ENCODE measurements at regions not wholly inside any gene's neighbourhood (a gene's known extent, or its start where the extent isn't known, plus 50 kb on each side); places are given as distances from the start of the nearest gene placed in this dataset.

GRCh38 chr13:44887515-44887914, 101.8 kb downstream of the NUFIP1 start:
- Histone ChIP-seq H3K27ac (ENCODE audit: extremely low read depth, low read depth, low read length) (no peak overlapping the region), H3K27me3 (ENCODE audit: control insufficient read depth in 2 of 2, insufficient read depth in 2 of 2, low read length in 2 of 2) (peaks cover 0 to 4% of the 10 kb centered on the region in 2 experiments; a peak in 1 of 5 replicates), H3K4me2 (ENCODE audit: insufficient read depth, low read length) (no peak overlapping the region; the same call in 1 of the 2 replicates), H3K9ac (ENCODE audit: insufficient read depth in 1 of 2, low read depth in 2 of 2, low read length in 2 of 2) (no peak overlapping the region), H3K79me2 (ENCODE audit: control insufficient read depth, insufficient read depth, low read length) (no peaks in the 10 kb centered on the region), H4K20me1 (replicated peaks; ENCODE audit: control insufficient read depth, insufficient read depth, low read length) (no peaks in the 10 kb centered on the region), H3K9me1 (ENCODE audit: control insufficient read depth, insufficient read depth, low read length) (no peaks in the 10 kb centered on the region), H3K36me3 (ENCODE audit: control insufficient read depth, insufficient read depth, low read length) (no peaks in the 10 kb centered on the region), H3K4me3 (no peak overlapping the region), H3K9me3 (replicated peaks; ENCODE audit: control insufficient read depth, insufficient read depth, low read depth, low read length) (no peaks in the 10 kb centered on the region), H2AFZ (ENCODE audit: low read depth, low read length) (0 out of 2 replicates have a peak overlapping the region, but pooled peaks have one; percentile 47), H3K4me1 (replicated peaks in 1 of 2; ENCODE audit: control insufficient read depth in 2 of 2, insufficient read depth in 2 of 2, low read length in 2 of 2) (no peaks in the 10 kb centered on the region)
- TF ChIP-seq CBFB (CRISPR knock-in tag; IDR thresholded peaks at IDR 0.05): no peak
- no peak for TF ChIP-seq CCNT2 (IDR thresholded peaks at IDR 0.05; ENCODE audit: borderline replicate concordance, extremely low read depth, insufficient read length, low read depth, low read length)
- no peak for TF ChIP-seq CBX8 (IDR thresholded peaks at IDR 0.05; ENCODE audit: borderline replicate concordance, extremely low read depth, low read depth, low read length, poor library complexity, severe bottlenecking)
- no peak for TF ChIP-seq RFX7 (CRISPR knock-in tag; IDR thresholded peaks at IDR 0.05)
- intact Hi-C loops (cut with micrococcal nuclease) (no loop called here), in situ Hi-C loops (cut with MboI) (no loop called here)
- no peak for FAIRE-seq
- POLR2A ChIA-PET: no interaction called here
- no peak for ATAC-seq
- DNase-seq (ENCODE audit: extremely low read depth in 1 of 4, low spot score in 3 of 4): no peak
- BruUV-seq (replicated peaks): no TSS peak
- CTCF ChIA-PET (ENCODE audit: low intra/inter-chr PET ratio): no interaction called here
- WGBS (ENCODE audit: insufficient coverage, low coverage, missing lambda C conversion rate): 9% methylated on average over 2 of the region's 2 CpGs

DNA sequence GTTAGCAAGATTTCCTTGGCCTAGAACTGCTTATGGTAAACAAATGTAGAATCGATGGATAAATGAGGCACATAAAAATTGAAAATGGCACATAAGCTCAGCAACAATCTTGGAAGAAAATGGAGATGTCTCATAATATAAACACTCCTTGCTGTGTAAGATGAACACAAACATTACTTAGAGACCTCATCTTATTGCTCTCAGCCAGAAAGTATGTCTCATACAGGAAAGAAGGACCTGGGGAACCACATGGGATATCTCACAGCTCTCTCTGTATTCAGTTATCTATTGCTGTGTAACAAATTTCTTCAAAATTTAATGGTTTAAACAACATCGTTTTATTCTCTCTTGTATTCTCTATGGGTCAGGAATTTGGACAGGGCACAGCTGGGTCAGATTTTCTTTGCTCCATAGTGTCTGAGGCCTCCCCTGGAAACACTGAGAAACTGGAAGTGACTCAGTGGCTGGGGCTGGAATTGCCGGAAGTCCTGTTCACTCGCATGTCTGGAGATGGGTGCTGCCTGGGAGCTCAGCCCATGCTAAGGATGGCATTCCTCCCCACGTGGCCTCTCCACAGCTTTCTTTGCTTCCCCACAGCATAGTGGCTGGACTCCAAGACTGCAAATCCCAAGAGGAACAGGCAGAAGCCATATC, 105.1 kb downstream of the NUFIP1 start:
- no peak for FAIRE-seq
- no peak for TF ChIP-seq WHSC1 (IDR thresholded peaks at IDR 0.05; ENCODE audit: low read length)
- TF ChIP-seq ARNT (IDR thresholded peaks at IDR 0.05): no peak
- no peak for TF ChIP-seq MTA3 (IDR thresholded peaks at IDR 0.05; ENCODE audit: borderline replicate concordance)
- Histone ChIP-seq H3K4me1 (replicated peaks in 1 of 2; ENCODE audit: control insufficient read depth in 2 of 2, insufficient read depth in 2 of 2, low read length in 2 of 2) (no peaks in the 10 kb centered on the region), H3K9ac (ENCODE audit: insufficient read depth in 1 of 2, low read depth in 2 of 2, low read length in 2 of 2) (no peak overlapping the region), H3K27me3 (ENCODE audit: control insufficient read depth in 2 of 2, insufficient read depth in 2 of 2, low read length in 2 of 2) (peaks cover 0 to 10% of the 10 kb centered on the region in 2 experiments; a peak in 1 of 5 replicates), H3K4me2 (ENCODE audit: insufficient read depth, low read length) (no peak overlapping the region), H3K9me3 (replicated peaks; ENCODE audit: control insufficient read depth, insufficient read depth, low read depth, low read length) (no peaks in the 10 kb centered on the region), H3K36me3 (ENCODE audit: control insufficient read depth, insufficient read depth, low read length) (no peaks in the 10 kb centered on the region), H3K9me1 (ENCODE audit: control insufficient read depth, insufficient read depth, low read length) (no peaks in the 10 kb centered on the region), H3K4me3 (no peak overlapping the region), H3K27ac (ENCODE audit: extremely low read depth, low read depth, low read length) (no peak overlapping the region), H3K79me2 (ENCODE audit: control insufficient read depth, insufficient read depth, low read length) (no peaks in the 10 kb centered on the region), H2AFZ (ENCODE audit: low read depth, low read length) (no peak overlapping the region), H4K20me1 (replicated peaks; ENCODE audit: control insufficient read depth, insufficient read depth, low read length) (no peaks in the 10 kb centered on the region)
- 5% methylated on average over 5 of the region's 5 CpGs for WGBS (ENCODE audit: insufficient coverage, low coverage, missing lambda C conversion rate)
- no peak for DNase-seq (ENCODE audit: extremely low read depth in 1 of 4, low spot score in 3 of 4)
- in situ Hi-C loops (cut with MboI) (no loop called here), intact Hi-C loops (cut with micrococcal nuclease) (loop anchor here (5.0 kb wide), 1 partner anchor 402 kb away; no protein-coding TSS in a partner anchor)
- ChIA-PET POLR2A (no interaction called here), CTCF (ENCODE audit: low intra/inter-chr PET ratio) (no interaction called here)
- BruUV-seq (replicated peaks): no TSS peak
- no peak for ATAC-seq
